NCI-H1417 treated with DMSO at 0.1 percent for 48 hours (cell line): ENCODE measurements at regions not wholly inside any gene's neighbourhood (a gene's known extent, or its start where the extent isn't known, plus 50 kb on each side); places are given as distances from the start of the nearest gene placed in this dataset.
"Not testable (repeated sequence)": the region's sequence is repeated elsewhere in the genome, so short reads cannot be mapped to it uniquely, and the experiment has no call there.

ENCODE experiments used
- DNase-seq: peaks from one replicate; lab custom pipeline; 2025; lab: John Stamatoyannopoulos, UW

DNA sequence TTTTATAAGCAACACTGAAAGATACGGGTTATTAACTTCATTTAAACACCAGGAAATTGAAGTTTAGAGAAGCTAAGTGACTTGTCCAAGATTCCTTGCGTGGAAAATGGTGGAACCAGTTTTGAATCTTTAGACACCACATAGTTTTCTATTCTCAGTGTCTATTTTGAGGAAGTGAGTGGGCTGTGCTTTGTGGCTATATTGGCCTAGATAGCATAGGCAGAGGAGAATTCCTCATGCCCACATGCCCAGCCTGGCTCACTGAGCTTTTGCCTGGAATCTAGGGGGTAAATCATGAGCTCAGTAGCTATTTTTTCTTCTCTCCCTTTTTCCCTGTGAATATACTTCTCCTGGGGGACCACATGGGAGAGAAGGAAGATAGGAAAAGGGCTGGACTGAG is 431.3 kb downstream of the HS3ST3B1 start:
- DNase-seq = no peak

DNA sequence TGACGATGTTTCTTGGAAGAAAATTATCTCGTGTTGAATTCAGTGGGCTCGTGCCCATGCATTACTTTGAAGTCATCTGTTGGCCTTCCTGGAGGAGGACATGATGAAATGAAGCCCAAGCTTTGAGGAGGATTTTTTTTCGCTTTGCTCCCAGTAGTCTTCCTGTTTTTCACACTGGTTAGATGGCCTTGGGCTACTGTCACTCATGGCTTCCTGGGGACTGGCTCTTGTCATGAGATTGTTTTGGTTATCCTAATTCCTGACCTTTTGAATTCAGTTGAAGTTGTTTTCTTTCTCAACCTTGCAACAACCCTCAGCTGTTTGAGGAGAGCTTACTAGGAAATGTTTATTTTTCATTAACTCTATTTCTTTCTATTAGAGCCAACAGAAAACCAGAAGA is 430.7 kb downstream of the HS3ST3B1 start:
- no peak for DNase-seq

DNA sequence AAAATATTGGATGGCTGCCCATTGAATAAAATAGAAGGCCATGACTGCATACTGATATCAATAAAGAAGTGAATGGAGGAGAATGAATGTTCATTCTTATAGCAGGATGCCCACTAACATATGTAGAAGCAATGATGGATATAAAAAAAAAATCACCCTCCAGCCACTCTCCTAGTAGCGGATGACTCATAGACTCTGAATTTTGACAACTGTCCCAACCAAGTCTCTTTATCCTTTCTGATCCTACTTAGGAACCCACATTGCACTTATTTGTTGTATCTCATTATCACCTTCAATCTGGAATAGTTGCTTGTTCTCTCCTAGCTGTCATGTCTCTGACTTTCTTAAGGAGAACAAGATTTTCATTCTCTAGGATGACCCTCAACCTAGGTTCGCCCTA is 429.9 kb downstream of the HS3ST3B1 start:
- DNase-seq = no peak

DNA sequence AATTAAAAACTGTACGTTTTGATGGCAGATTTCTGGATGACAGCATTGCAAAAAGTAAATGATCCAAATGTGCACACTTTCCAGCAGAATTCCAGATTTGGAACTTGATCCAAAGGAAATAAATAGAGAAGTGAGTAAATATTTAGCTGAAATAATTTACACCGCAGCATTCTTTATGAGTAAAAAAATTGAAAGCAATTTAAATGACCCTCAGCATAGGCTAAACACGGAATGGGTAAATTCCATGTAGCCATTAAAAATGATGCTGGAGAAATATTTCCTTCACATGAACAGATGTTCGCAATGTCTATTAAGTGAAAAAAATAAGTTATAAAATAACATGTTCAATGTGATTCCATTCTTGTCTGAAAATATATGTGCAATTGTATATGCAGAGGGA is 424.8 kb downstream of the HS3ST3B1 start:
- DNase-seq = no peak

DNA sequence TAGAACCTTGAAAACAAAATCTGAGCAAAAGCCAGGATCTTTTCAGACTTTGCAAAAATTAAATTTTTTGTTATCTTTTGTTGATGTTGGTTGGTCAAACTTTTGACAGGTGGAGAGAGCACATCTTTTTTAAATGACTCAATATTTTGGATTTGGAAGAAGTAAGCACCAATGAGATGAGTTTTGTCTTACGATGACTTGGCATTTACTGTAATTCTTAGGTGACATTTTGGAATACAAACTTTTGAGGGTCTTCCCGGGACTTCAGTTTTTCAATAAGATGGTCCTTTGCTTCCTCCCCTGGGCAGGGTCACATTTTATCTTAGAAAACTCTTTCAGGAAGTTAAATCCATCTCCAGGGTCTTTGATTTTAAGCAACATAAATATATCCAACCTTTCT is 423.9 kb downstream of the HS3ST3B1 start:
- DNase-seq = no peak

DNA sequence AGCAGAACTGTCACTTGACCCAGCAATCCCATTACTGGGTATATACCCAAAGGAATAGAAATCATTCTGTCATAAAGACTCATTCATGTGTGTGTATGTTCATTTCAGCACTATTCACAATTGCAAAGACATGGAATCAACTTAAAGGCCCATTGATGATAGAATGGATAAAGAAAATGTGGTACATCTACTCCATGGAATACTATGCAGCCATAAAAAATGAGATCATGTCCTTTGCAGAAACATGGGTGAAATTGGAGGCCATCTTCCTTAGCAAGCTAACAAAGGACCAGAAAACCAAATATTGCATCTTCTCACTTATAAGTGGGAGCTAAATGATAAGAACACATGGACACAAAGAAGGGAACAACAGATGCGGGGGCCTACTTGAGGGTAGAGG is 422.5 kb downstream of the HS3ST3B1 start:
- DNase-seq = not testable (repeated sequence)

DNA sequence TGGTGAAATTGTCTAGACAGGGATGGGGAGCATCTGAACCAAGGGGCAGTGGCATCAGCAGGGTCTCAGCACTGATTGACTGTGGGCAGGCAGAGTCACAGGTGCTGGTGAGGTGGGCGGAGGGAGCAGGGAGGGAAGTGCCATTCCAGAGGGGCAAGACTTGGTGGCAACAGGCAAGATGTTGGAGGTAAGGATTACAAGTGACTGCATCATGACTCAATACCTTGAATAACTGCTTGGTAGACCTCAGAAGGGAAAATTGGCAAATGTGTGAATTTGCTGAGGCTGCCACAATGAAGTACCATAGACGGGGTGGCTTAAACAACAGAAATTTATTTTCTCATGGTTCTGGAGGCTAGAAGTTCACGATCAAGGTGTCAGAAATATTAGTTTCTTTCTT is 419.1 kb downstream of the HS3ST3B1 start:
- DNase-seq = no peak

DNA sequence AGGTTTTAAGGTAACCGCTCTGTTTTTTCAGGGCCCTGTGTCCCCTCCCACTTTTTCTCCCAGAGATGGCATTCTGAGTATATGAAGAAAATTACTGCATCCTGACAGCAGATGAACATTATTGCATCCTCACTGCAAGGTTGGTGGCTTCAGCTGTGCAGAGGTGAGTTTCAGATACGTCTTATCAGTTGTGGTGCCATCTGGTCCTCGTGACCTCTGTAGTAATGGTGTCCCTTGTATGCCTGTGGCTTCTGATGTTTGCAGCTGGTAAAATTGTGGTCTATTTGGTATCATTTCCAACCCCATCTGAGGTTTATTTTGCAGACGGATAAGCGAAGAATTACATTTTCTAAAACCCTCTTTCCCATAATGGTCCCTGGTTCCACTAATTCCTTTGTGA is 417.0 kb downstream of the HS3ST3B1 start:
- no peak for DNase-seq

DNA sequence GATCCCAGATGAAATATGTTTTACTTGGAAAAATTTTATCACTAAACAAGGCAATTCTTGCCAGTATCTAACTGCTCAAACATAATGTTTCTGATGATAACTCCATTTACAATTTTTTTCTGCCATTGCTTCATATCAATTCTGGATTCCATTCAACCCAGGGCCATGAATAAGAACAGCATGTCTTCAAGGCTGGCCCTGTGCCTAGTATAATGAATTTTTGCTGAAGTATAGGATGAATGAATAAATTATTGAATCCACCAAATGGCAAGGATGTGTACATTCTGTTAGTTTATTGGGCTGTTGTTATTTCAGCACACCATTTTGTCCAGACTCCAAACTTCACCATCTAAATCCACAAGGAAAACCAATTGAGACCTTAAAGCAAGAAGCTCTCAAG is 414.7 kb downstream of the HS3ST3B1 start:
- no peak for DNase-seq

DNA sequence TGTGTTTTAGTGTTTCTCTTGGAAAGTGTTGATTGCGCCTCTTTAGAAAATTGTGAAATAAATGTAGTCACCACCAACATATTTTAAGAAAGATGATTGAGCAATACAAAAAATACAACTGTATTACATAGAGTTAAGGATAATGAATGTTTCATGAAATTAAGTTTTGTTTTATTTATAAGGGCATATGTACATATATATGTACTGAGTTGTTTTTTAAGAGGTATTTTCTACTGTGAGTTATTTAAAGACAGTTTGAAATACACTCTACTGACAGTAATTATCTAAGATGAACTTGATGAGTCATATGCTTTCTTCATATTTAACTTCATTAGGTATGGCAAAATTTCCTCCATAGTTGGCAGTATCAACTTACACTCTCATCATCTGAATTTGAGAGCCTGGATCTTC is 411.7 kb downstream of the HS3ST3B1 start:
- DNase-seq = no peak

DNA sequence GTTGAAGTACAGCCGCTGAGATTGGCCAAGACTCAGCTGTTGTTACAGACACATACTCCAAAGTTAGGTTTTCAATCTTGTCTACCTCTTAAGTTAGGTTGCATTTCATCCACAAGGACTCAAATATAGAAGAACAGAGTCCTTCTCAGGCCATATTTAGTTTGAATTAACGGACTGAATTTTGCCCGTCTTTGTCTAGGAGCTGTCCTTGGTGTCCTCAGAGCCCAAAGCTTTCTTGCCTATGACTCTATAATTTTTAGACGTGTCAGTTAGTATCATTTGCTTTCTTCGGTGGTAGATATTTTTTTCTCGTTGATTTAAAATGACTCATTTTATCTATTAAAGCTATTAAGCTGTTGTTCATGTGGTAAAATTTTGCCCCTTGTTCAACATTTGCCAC is 403.2 kb downstream of the HS3ST3B1 start:
- no peak for DNase-seq

DNA sequence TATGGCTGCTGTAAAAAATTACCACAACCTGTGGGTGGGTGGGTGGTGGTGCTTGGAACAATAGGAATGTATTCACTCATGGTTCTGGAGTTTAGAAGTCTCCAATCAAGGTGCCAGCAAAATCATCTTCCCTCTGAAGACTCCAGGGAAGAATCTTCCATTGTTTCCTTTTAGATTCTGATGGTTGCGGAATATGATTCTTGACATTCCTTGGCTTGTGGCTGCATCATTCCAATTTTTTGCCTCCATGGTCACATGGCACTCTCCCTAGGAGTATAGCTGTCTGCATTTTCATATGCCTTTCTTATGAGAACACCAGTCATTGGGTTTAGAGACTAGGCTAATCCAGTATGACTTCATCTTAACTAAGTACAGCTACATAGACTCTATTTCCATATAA is 401.0 kb downstream of the HS3ST3B1 start:
- DNase-seq = no peak

DNA sequence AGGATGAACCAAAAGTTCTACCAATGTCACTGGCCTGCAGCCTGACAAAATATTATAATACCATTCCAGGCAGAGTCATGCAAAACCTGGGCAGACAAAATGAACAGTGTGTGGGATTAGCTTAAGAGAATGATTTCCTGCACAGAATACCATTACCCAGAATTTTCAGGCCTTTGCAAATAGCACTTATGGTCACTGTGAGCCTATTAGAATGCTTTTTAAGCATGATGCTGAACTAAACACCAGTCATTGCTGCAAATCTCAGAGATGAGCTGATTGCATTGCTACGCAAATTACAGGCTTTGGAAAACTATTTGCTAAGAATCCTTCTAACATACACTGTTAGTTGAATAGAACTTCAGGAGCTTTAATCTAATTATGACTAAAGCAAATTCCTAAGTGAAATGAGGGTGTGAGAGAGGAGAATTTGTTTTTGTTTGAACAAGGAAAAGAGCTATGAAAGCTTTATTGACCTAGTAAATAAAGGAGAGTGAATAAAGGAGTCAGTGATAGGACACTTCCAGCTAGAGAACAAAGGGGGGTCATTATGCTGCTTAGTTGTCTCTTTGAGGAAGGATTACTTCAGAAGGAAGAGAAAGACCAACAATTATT is 398.8 kb downstream of the HS3ST3B1 start:
- no peak for DNase-seq

DNA sequence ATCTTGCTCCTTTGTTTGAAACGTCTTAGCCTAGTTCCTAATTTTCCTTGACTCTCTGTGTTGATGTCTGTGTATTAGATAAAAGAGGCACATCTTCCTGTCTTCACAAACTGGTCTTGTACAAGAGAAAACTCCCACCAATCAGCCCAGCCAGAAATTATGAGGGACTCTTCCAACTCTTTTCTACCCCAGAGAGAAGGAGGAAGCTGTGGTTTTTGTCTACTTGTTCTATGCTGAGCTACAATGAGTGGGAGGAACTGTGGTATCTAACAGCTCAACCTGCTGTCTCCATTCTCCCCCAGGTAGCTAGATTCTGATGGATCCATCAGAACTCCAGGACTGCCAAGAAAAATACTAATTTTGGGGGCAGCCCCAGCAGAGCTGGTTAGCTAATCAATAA is 392.5 kb downstream of the HS3ST3B1 start:
- no peak for DNase-seq

DNA sequence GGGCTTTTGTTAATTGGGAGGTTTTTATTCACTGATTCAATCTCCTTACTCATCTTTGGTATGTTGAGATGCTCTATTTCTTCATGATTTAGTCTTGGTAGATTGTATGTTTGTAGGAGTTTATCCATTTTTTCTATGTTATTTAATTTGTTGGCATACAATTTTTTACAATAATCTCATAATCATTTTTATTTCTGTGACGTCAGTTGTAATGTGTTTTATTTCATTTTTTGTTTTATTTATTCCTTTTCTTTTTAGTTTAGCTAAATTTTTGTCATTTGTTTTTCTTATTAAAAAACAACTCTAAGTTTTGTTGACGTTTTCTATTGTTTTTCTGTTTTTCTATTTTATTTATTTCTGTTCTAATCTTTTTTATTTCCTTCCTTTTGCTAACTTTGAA is 389.8 kb downstream of the HS3ST3B1 start:
- no peak for DNase-seq

DNA sequence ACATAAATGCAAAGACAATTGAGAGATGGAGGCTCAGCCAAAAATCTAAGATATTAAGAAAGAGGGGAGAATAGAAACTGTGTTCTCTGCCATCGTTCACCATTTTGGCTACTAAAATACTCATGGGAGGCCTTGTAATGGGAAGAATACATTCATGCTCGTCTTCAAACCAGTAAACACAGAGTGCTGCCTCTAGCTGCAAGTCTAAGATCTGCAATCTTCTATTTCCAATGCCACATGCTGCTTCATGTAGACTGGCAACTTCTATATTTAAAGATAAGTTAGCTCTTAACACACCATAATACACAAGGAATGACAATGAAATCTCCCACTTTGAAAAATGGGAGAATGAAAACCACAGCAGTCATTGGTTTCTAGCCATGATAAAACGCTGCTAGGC is 387.3 kb downstream of the HS3ST3B1 start:
- no peak for DNase-seq

DNA sequence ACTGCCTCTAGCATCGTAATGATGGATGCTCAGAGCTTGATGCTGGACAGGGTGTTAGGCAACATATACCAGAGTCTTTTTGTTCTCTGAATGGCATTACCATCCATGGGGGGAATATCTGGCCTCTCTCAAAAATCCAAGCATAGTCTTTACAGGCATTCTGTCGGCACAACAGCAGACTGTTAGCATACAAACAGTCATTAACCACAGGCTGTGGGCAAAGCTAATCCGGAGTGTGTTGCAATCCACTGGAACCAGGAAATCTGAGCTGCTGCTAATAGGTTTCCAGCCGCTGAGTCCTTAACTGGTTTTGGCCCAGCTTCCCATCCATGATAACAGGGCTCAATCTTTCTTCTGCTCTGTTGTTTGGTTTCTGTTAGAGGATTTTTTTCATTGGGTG is 371.9 kb downstream of the HS3ST3B1 start:
- DNase-seq = no peak

DNA sequence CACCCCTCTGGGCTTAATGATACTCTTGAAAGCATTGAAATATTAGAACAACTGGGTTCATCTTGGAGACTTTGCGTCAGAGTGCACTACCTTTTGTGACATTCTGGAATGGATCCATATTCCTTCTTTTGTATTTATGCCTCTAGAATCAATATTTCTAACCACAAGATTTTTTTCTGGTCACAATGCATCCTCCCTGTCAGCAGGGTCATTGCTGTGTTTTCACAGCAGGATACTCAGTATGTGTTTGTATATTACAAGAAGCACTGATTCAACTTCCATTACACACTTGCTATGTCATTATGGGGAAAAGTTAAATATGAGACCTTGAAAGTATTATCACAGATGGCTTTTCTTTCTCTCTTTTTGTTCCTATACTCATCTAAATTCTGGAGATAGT is 370.0 kb downstream of the HS3ST3B1 start:
- DNase-seq = no peak

DNA sequence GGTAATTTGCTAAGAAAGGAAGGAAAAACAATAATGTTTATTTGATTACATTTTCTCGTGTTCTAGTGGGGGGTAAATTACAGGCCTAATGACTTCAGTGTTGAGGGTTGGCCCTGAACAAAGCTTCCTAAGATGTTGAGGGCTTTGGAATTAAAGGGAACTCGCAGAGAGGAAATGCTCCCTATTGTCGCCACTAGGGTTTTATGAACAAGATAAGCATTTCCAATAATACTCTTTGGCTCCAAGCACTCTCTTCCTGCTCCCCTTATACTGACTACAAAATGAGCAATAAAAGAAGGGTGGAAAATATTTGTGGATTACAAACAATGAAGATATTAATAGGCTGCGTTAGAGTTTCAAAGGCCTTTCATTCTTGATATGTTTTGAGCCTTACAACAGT is 363.6 kb downstream of the HS3ST3B1 start:
- no peak for DNase-seq

DNA sequence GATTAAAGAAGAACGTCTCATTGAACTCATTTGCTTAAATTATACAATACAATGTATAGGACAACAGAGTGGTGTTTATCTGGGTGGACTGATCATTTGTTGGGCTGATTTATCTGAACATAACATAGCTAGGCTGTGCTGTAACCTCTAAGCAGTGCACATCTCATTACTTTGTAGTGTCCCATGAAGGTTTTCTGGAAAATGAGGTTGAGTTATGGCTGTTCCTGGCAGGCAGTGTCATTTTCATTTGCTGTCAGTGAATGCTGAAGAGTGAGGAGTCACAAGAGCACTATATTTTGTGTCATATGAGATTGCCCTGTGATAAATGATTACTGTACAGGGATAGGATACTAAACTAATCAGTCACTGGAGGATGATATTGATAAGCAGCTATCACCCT is 340.2 kb downstream of the HS3ST3B1 start:
- DNase-seq = no peak

DNA sequence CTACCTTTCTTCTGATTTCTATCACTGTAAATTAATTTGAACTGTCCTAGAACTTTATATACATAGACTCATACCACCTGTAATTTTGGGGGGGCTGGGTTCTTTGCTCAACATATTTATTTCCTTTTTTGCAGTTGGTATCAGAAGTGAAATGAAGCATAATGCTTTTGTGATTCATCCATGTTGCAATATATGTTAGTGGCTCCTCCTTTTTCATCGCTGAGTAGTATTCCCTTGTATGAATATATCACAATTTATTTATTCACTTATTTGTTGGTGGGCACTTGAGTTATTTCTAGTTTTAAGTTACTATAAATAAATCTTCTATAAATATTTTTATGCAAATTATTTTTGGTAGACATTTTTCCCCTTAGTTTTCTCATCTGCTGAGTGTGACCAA is 336.4 kb downstream of the HS3ST3B1 start:
- no peak for DNase-seq

DNA sequence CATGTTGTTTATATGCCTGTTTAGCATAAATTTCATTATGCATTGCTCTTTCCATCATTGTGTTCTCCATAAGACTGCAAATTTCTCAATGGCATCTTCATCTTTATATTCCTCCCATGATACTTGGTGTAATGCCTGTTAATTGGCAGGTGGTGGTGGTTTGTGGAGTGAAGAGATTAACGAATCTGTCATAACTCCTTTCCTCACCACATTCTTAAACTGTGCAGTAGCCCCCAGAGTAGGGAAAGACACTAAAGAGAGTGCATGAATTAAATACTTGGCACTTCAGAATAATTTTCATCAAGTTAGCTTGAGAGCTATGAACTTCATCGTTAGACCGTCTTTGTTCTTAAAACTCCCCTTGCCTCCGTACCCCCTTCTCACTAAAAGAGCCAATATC is 329.7 kb downstream of the HS3ST3B1 start:
- no peak for DNase-seq

DNA sequence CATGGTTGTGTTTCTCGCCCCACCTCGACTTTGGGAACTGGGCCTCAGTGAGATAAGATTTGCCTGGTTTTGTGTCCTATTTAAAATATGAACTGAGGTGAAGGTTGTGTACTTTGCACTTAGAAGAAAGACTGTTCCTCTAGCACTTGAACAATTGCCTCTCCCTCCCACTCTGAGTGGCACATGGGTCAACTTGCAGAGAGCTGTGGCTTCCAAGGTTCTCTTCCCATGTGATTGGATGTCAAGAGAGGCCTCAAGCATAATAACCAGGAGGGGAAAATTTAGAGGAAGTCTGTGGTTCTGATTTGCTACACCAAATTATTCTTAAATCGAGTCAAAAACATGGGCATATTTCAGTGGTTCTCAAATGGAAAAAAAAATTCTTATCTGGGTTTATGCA is 329.2 kb downstream of the HS3ST3B1 start:
- DNase-seq = no peak

DNA sequence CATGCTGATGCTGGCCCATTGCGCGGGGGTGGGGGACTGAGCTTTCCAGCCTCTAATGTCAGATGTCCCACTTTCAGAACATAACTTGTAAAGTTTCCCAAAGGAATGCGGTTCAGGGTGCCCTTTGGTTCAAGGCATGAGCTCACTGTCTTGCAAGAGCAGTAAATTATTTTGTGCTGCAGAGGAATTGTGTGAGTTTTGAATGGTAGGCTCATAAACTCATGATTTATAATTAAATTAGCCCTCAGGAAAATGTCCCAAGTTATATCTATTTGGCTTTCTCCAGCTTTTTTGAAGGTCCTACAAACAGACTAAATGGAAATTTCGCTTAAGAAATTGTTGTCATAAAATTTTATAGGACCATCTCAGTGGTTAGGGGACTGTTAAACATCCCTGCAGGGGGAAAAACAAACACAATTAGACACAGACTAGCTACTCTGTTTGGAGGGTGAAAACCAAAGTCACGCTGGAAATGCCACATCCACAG is 321.8 kb downstream of the HS3ST3B1 start:
- no peak for DNase-seq
